ENCODE measurements at regions not wholly inside any gene's neighbourhood (a gene's known extent, or its start where the extent isn't known, plus 50 kb on each side); places are given as distances from the start of the nearest gene placed in this dataset.

- ChIA-PET POLR2A (ENCODE audit: low non-redundant PET) (no interaction called here), CTCF (no interaction called here)
- H3K9me3 ChIP-seq (ENCODE audit: low read depth, low read length, poor library complexity, severe bottlenecking) = no peaks in the 10 kb centered on the region
- BruUV-seq (replicated peaks) = no TSS peak
- DNase-seq (ENCODE audit: low spot score) = no peak
- TF ChIP-seq EZH2 (IDR thresholded peaks at IDR 0.05; ENCODE audit: borderline replicate concordance, low read depth, low read length, poor library complexity, severe bottlenecking) (no peak), CTCF (conservative IDR thresholded peaks at IDR 0.05; ENCODE audit: low read depth, low read length) (no peak)
- intact Hi-C loops (cut with micrococcal nuclease; ENCODE audit: unreplicated experiment) = no loop called here
- H3K27ac ChIP-seq (ENCODE audit: low read depth, low read length, poor library complexity, severe bottlenecking) = no peak overlapping the region
- no peaks in the 10 kb centered on the region for H3K4me1 ChIP-seq (ENCODE audit: insufficient read depth, low read length, poor library complexity, severe bottlenecking)
- H3K36me3 ChIP-seq (ENCODE audit: insufficient read depth, low read length, poor library complexity, severe bottlenecking) = no peaks in the 10 kb centered on the region
- H3K27me3 ChIP-seq (replicated peaks; ENCODE audit: insufficient read depth, low read depth, low read length, poor library complexity) = peaks cover 4% of the 10 kb centered on the region
- no peak overlapping the region for H3K4me3 ChIP-seq (ENCODE audit: low read depth, low read length, poor library complexity, severe bottlenecking)
Measured at GRCh38 chr5:68630354-68630753, 414.8 kb downstream of the PIK3R1 start.

- intact Hi-C loops (cut with micrococcal nuclease; ENCODE audit: unreplicated experiment) = no loop called here
- no TSS peak for BruUV-seq (replicated peaks)
- no peak overlapping the region for H3K4me3 ChIP-seq (ENCODE audit: low read depth, low read length, poor library complexity, severe bottlenecking)
- no peak for TF ChIP-seq EZH2 (IDR thresholded peaks at IDR 0.05; ENCODE audit: borderline replicate concordance, low read depth, low read length, poor library complexity, severe bottlenecking)
- TF ChIP-seq CTCF (conservative IDR thresholded peaks at IDR 0.05; ENCODE audit: low read depth, low read length) = no peak
- peaks cover 4% of the 10 kb centered on the region for H3K27me3 ChIP-seq (replicated peaks; ENCODE audit: insufficient read depth, low read depth, low read length, poor library complexity)
- no peak overlapping the region for H3K27ac ChIP-seq (ENCODE audit: low read depth, low read length, poor library complexity, severe bottlenecking)
- CTCF ChIA-PET = no interaction called here
- no peaks in the 10 kb centered on the region for H3K4me1 ChIP-seq (ENCODE audit: insufficient read depth, low read length, poor library complexity, severe bottlenecking)
- no peak for DNase-seq (ENCODE audit: low spot score)
- no peaks in the 10 kb centered on the region for H3K9me3 ChIP-seq (ENCODE audit: low read depth, low read length, poor library complexity, severe bottlenecking)
- POLR2A ChIA-PET (ENCODE audit: low non-redundant PET) = no interaction called here
- H3K36me3 ChIP-seq (ENCODE audit: insufficient read depth, low read length, poor library complexity, severe bottlenecking) = no peaks in the 10 kb centered on the region
Measured at GRCh38 chr5:68631884-68632283, 416.3 kb downstream of the PIK3R1 start.

GRCh38 chr5:68641211-68641610 lies 425.7 kb downstream of the PIK3R1 start:
- CTCF ChIA-PET = no interaction called here
- Histone ChIP-seq H3K27ac (ENCODE audit: low read depth, low read length, poor library complexity, severe bottlenecking) (no peak overlapping the region), H3K27me3 (replicated peaks; ENCODE audit: insufficient read depth, low read depth, low read length, poor library complexity) (no peaks in the 10 kb centered on the region), H3K36me3 (ENCODE audit: insufficient read depth, low read length, poor library complexity, severe bottlenecking) (no peaks in the 10 kb centered on the region), H3K4me1 (ENCODE audit: insufficient read depth, low read length, poor library complexity, severe bottlenecking) (no peaks in the 10 kb centered on the region), H3K9me3 (ENCODE audit: low read depth, low read length, poor library complexity, severe bottlenecking) (no peaks in the 10 kb centered on the region), H3K4me3 (ENCODE audit: low read depth, low read length, poor library complexity, severe bottlenecking) (no peak overlapping the region)
- BruUV-seq (replicated peaks) = no TSS peak
- no peak for DNase-seq (ENCODE audit: low spot score)
- TF ChIP-seq CTCF (conservative IDR thresholded peaks at IDR 0.05; ENCODE audit: low read depth, low read length) = no peak
- TF ChIP-seq EZH2 (IDR thresholded peaks at IDR 0.05; ENCODE audit: borderline replicate concordance, low read depth, low read length, poor library complexity, severe bottlenecking) = no peak
- intact Hi-C loops (cut with micrococcal nuclease; ENCODE audit: unreplicated experiment) = no loop called here
- POLR2A ChIA-PET (ENCODE audit: low non-redundant PET) = no interaction called here

Measured in A673 (cell line).